AG09309 (cell line): ENCODE measurements at regions not wholly inside any gene's neighbourhood (a gene's known extent, or its start where the extent isn't known, plus 50 kb on each side); places are given as distances from the start of the nearest gene placed in this dataset.

ENCODE experiments used
- DNase-seq: peaks from one replicate; pipeline ENCODE4 v3.0.0-alpha.2; 2010; ENCODE audit warnings: low read depth
- H3K4me3 ChIP-seq: 2 replicates; pipeline ENCODE4 v1.5.1; 2011; ENCODE audit warnings: mild to moderate bottlenecking, low read depth, low read length, moderate library complexity; ENCODE audit not compliant: control insufficient read depth
- TF ChIP-seq, protein P1 (sequence below): IDR thresholded peaks from 2 replicates; pipeline ENCODE4 v1.5.1; 2011; ENCODE audit warnings: mild to moderate bottlenecking, low read depth, low read length, inconsistent platforms; ENCODE audit not compliant: insufficient read depth, control insufficient read depth; ENCODE audit errors: missing control alignments

DNA sequence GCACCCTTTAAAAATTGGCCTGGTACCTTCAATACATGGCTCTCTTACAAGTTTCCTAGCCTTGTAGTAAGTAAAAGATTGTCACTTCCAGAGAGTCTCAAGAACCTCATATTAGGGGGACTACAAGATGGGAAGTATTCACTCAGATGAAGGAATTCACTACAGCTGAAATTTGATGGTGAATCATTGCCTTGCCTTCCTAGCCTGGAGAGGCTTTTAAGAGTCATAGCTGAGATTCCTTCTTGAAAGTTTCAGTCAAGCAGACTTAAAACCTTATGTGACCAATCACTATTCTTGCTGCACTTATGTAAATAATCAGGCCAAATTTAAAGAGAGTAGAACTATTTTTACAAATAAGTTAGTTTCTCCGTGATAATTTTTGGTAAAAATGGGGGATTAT is 451.6 kb downstream of the TRHDE start:
- TF ChIP-seq, protein P1, sequence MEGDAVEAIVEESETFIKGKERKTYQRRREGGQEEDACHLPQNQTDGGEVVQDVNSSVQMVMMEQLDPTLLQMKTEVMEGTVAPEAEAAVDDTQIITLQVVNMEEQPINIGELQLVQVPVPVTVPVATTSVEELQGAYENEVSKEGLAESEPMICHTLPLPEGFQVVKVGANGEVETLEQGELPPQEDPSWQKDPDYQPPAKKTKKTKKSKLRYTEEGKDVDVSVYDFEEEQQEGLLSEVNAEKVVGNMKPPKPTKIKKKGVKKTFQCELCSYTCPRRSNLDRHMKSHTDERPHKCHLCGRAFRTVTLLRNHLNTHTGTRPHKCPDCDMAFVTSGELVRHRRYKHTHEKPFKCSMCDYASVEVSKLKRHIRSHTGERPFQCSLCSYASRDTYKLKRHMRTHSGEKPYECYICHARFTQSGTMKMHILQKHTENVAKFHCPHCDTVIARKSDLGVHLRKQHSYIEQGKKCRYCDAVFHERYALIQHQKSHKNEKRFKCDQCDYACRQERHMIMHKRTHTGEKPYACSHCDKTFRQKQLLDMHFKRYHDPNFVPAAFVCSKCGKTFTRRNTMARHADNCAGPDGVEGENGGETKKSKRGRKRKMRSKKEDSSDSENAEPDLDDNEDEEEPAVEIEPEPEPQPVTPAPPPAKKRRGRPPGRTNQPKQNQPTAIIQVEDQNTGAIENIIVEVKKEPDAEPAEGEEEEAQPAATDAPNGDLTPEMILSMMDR: no peak
- no peak overlapping the region for H3K4me3 ChIP-seq
- DNase-seq: no peak

DNA sequence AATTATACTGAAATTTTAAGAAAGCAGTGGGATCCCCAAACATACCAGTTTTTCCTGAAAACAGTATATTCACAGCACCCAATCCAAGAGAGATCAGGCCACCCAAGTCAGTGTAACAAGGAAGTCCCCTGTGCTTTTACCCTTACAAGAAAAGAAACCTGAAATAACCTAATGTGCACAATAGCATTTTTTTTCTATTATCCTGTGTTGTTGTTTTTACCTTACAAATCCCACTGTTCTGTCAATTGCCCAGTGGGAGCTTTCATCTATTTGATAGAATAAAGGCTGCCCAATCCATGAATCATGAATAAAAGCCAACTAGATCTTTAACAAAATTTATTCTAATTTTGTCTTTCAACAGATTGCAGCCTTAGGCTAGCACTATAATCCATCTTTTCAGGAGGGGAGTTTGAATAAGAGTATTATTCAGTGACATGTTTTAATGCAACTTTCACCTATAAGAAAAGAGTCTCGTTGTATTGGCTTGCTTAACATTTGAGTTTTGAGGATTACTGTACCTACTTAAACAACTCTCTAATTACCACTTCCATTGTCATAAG is 457.4 kb downstream of the TRHDE start:
- TF ChIP-seq, protein P1: no peak
- H3K4me3 ChIP-seq: no peak overlapping the region
- no peak for DNase-seq

DNA sequence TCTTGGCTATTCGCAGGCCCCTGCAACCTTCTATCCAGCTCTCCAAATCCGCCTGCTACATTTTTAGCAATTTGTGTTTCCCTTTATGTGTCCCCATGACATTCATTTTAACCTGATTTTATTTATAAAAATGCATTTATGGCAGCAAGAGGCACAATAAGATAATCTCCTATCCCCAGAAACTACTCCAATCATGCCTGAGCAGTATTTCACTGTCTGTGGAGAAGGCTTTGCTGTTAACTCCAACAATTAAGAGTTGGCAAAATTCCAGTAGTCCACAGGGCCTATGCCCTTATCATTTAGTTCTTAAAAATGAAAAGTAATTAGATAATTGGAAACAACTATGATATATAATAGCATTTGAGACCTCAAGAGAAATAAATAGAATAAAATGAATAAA is 462.4 kb downstream of the TRHDE start:
- no peak overlapping the region for H3K4me3 ChIP-seq
- no peak for DNase-seq
- TF ChIP-seq, protein P1: no peak

DNA sequence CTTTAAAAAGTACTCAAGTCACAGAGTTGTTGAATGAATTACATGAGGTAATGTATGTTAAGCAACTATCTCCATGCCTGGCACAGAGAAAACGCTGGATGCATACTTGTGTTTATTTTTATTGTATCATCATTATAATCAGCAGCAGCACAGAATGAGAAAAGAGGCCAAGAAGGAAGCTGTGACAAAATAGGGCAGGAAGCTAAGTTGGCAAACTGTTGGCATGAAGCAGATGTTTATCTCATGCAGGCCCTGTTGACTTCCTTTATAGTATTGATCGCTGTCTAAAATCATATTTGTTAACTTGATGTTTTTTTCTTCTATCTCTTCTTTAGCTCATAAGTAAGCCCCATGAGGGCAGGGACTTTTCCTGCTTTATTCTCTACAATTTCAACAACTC is 466.6 kb downstream of the TRHDE start:
- TF ChIP-seq, protein P1: no peak
- no peak overlapping the region for H3K4me3 ChIP-seq
- DNase-seq: no peak

DNA sequence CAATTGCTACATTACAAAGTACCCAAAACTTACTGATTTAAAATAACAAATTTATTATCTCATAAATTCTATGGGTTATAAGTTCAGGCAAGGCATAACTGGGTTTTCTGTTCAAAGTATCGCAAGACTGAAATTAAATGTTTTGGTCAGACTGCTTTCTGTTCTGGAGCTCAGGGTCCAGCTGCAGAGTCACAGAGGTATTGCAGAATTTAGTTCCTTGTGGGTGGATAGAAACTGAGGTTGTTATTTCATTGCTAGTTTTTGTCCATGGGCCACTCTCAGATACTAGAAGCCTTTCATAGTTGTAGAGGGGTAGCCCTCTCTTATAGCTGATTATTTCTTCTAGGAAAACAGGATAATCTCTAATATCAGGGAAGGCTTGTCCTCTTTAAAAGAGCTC is 467.9 kb downstream of the TRHDE start:
- TF ChIP-seq, protein P1: no peak
- no peak overlapping the region for H3K4me3 ChIP-seq
- no peak for DNase-seq

DNA sequence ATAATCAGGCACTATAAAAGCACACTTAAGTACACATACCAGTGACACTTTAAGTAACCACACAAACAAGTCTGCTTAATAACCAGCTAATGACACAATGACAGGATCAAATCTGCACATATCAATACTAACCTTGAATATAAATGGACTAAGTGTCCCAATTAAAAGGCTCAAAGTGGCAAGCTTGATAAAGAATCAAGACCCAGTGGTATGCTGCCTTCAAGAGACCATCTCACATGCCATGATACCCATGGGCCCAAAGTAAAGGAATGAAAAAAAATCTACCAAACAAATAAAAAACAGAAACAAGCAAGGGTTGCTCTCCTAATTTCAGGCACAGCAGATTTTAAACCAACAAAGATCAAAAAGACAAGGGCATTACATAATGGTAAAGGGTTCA is 470.4 kb downstream of the TRHDE start:
- H3K4me3 ChIP-seq: no peak overlapping the region
- no peak for DNase-seq
- TF ChIP-seq, protein P1: no peak

DNA sequence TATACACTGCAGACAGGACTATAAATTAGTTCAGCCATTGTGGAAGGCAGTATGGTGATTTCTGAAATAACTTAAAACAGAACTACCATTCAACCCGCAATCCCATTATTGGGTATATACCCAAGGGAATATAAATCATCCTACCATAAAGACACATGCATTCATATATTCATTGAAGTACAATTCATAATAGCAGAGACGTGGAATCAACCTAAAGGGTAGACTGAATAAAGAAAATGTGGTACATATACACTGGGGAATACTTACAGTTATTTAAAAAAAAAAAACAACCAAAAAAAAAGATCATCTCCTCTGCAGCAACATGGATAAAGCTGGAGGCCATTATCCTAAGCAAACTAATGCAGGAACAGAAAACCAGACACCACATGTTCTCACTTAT is 473.9 kb downstream of the TRHDE start:
- H3K4me3 ChIP-seq: no peak overlapping the region
- no peak for DNase-seq
- TF ChIP-seq, protein P1: no peak
